ENCODE measurements at regions not wholly inside any gene's neighbourhood (a gene's known extent, or its start where the extent isn't known, plus 50 kb on each side); places are given as distances from the start of the nearest gene placed in this dataset.

DNA sequence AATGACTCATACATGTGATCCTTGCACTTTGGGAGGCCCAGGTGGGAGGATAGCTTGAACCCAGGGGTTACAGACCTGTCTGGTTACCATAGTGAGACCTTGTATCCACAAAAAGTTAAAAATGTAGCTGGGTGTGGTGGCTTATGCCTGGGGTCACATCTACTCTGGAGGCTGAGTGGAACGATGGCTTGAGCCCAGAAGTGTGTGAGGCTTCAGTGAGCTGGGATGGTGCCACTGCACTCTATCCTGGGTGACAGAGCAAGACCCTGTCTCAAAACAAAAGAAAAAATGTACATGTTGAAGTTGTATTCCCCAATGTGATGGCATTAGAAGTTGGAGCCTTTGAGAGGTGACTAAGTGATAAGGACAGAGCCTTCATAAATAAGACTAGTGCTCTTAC is 409.4 kb upstream of the PABPC4L start:
- 77 to 82% methylated on average over 1 of the region's 1 CpG for WGBS, 2 donors
- no peak overlapping the region for H3K4me3 ChIP-seq

DNA sequence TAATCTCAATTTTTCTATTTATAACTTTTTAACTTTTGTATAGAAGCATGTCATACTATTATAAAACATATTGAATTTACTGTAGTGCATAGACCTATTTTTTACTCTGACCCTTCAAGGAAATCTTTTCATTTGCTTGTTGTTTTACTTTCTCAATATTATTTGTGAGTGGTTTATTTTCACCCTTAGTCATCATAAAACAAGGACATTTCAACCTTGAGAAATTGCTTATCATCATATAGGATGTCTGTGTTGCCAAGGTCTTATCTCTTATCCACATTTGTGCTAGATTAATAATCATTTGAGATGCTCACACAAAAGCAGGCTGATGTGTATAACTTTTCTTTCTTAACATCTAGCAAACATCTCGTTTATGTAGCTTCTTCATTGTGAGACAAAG is 408.6 kb upstream of the PABPC4L start:
- intact Hi-C loops (cut with DNase I) = no loop called here
- no peak overlapping the region for H3K4me3 ChIP-seq
- no peaks in the 10 kb centered on the region for H3K4me1 ChIP-seq
- no peak overlapping the region for H3K27ac ChIP-seq
- TF ChIP-seq, protein P1, sequence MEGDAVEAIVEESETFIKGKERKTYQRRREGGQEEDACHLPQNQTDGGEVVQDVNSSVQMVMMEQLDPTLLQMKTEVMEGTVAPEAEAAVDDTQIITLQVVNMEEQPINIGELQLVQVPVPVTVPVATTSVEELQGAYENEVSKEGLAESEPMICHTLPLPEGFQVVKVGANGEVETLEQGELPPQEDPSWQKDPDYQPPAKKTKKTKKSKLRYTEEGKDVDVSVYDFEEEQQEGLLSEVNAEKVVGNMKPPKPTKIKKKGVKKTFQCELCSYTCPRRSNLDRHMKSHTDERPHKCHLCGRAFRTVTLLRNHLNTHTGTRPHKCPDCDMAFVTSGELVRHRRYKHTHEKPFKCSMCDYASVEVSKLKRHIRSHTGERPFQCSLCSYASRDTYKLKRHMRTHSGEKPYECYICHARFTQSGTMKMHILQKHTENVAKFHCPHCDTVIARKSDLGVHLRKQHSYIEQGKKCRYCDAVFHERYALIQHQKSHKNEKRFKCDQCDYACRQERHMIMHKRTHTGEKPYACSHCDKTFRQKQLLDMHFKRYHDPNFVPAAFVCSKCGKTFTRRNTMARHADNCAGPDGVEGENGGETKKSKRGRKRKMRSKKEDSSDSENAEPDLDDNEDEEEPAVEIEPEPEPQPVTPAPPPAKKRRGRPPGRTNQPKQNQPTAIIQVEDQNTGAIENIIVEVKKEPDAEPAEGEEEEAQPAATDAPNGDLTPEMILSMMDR (IDR thresholded peaks at IDR 0.05) = no peak
- TF ChIP-seq EP300 (IDR thresholded peaks at IDR 0.05) (no peak), POLR2AphosphoS5 (IDR thresholded peaks at IDR 0.05) (no peak), POLR2A (IDR thresholded peaks at IDR 0.05) (no peak)
- no peaks in the 10 kb centered on the region for H3K27me3 ChIP-seq
- no peaks in the 10 kb centered on the region for H3K36me3 ChIP-seq
- whole genome bisulfite sequencing, 2 donors = 39 to 74% methylated on average over 1 of the region's 1 CpG
- H3K9me3 ChIP-seq = no peaks in the 10 kb centered on the region
- DNase-seq = no peak

More for the DNA sequence above, 409.4 kb upstream of the PABPC4L start:
- intact Hi-C loops (cut with DNase I) = no loop called here
- H3K36me3 ChIP-seq = no peaks in the 10 kb centered on the region
- no peak overlapping the region for H3K27ac ChIP-seq
- no peaks in the 10 kb centered on the region for H3K27me3 ChIP-seq
- no peak for TF ChIP-seq POLR2A (IDR thresholded peaks at IDR 0.05)
- TF ChIP-seq EP300 (IDR thresholded peaks at IDR 0.05) = no peak
- TF ChIP-seq, protein P1 (IDR thresholded peaks at IDR 0.05) = no peak
- TF ChIP-seq POLR2AphosphoS5 (IDR thresholded peaks at IDR 0.05) = no peak
- no peaks in the 10 kb centered on the region for H3K4me1 ChIP-seq
- no peak for DNase-seq
- no peaks in the 10 kb centered on the region for H3K9me3 ChIP-seq

DNA sequence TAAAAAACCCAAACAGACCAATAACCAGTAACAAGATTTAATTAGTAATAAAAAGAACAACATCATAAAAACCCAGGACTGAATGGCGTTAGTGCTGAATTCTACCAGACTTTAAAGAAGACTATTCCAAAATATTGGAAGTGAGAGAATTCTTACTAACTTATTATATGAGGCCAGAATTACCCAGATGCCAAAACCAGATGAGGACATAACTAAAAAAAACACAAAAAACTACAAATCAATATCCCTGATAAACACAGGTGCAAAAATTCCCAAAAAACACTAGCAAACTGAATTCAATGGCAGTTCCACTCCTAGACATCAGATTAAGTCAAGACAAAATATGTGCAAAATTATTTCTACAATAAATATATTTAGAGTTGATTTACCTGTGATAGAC is 400.1 kb upstream of the PABPC4L start:
- no peaks in the 10 kb centered on the region for H3K9me3 ChIP-seq
- no peak overlapping the region for H3K27ac ChIP-seq
- TF ChIP-seq EP300 (IDR thresholded peaks at IDR 0.05) = no peak
- TF ChIP-seq POLR2AphosphoS5 (IDR thresholded peaks at IDR 0.05) = no peak
- TF ChIP-seq, protein P1 (IDR thresholded peaks at IDR 0.05) = no peak
- no peak for TF ChIP-seq POLR2A (IDR thresholded peaks at IDR 0.05)
- no peaks in the 10 kb centered on the region for H3K36me3 ChIP-seq
- intact Hi-C loops (cut with DNase I) = no loop called here
- H3K27me3 ChIP-seq = no peaks in the 10 kb centered on the region
- H3K4me1 ChIP-seq = no peaks in the 10 kb centered on the region
- no peak overlapping the region for H3K4me3 ChIP-seq
- 2 to 93% methylated on average over 1 of the region's 1 CpG for WGBS, 2 donors
- DNase-seq = no peak

DNA sequence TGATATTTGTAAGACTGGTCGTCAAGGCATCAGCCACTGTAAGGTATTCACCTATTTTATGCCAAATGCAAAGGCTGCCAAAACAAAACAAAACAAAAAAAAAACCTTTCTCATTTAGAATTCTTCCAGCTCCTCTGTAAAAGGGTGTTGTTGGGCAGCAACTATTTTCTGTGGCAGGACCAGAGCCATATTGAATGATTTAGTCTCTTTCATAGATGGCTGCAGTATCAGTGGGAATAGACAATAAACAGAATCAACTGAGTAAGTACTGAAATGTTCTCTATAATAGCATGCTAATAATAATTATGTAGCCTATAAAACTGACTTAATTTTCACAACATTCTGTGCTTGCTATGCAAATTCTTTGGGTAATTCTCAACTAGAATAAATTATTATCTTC is 389.7 kb upstream of the PABPC4L start:
- 78 to 79% methylated on average over 1 of the region's 1 CpG for WGBS, 2 donors
- no peak for DNase-seq
- Histone ChIP-seq H3K36me3 (no peaks in the 10 kb centered on the region), H3K4me1 (peaks cover 0 to 7% (median 0%) of the 10 kb centered on the region in 4 donors), H3K27me3 (no peaks in the 10 kb centered on the region), H3K9me3 (no peaks in the 10 kb centered on the region), H3K27ac (no peak overlapping the region), H3K4me3 (no peak overlapping the region)
- intact Hi-C loops (cut with DNase I) = no loop called here
- TF ChIP-seq, protein P1 (IDR thresholded peaks at IDR 0.05) = no peak
- TF ChIP-seq POLR2A (IDR thresholded peaks at IDR 0.05) = no peak
- TF ChIP-seq POLR2AphosphoS5 (IDR thresholded peaks at IDR 0.05) = no peak
- TF ChIP-seq EP300 (IDR thresholded peaks at IDR 0.05) = no peak

DNA sequence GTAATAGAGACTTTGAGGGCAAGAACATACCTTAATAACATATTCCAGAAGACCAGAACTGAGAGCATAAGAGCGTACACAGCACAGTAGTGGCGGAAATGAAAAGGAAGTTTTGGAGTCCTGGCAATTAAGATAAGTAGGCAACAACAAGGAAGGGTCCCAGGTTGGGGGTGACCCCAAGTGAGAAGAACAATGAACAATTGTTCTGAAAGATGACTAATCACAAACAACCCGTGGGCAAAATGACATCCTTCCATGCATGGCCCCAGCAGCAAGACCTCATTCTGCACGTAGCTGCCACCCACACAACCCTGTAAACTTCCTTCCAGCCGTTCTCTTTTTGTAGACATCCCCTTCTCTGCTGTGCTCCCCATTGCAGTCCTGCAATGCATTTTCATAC is 384.4 kb upstream of the PABPC4L start:
- Histone ChIP-seq H3K36me3 (no peaks in the 10 kb centered on the region), H3K4me3 (no peak overlapping the region), H3K9me3 (no peaks in the 10 kb centered on the region), H3K27ac (no peak overlapping the region), H3K27me3 (no peaks in the 10 kb centered on the region), H3K4me1 (no peaks in the 10 kb centered on the region)
- WGBS, 2 donors = 62 to 64% methylated on average over 5 of the region's 5 CpGs
- intact Hi-C loops (cut with DNase I) = no loop called here
- TF ChIP-seq POLR2A (IDR thresholded peaks at IDR 0.05) = no peak
- TF ChIP-seq, protein P1 (IDR thresholded peaks at IDR 0.05) = no peak
- TF ChIP-seq POLR2AphosphoS5 (IDR thresholded peaks at IDR 0.05) = no peak
- no peak for TF ChIP-seq EP300 (IDR thresholded peaks at IDR 0.05)
- DNase-seq = no peak
